Activated CD4-positive, alpha-beta memory T cell treated with anti-CD3 and anti-CD28 coated beads for 36 hours (primary cell): ENCODE measurements at regions not wholly inside any gene's neighbourhood (a gene's known extent, or its start where the extent isn't known, plus 50 kb on each side); places are given as distances from the start of the nearest gene placed in this dataset.

ENCODE experiments used
- CTCF ChIA-PET: fragments of 350-600 bp; sonication (Branson Sonifier 250); formaldehyde crosslinking; loops from one replicate; lab custom pipeline; 2021; ENCODE audit warnings: antibody characterized with exemption, inconsistent platforms; lab: Charles Lee
- POLR2A ChIA-PET: fragments of 350-600 bp; sonication (Branson Sonifier 250); formaldehyde crosslinking; loops from one replicate; lab custom pipeline; 2021; ENCODE audit warnings: antibody characterized with exemption; lab: Charles Lee
- DNase-seq: peaks from one replicate; pipeline ENCODE4 v3.0.0-alpha.2; 2020
- H3K27ac Mint-ChIP-seq: one replicate; pipeline ENCODE4 v1.8.0; 2021; ENCODE audit warnings: mixed read lengths
- H3K27me3 Mint-ChIP-seq: one replicate; pipeline ENCODE4 v1.8.0; 2021; ENCODE audit warnings: mixed read lengths
- H3K36me3 Mint-ChIP-seq: one replicate; pipeline ENCODE4 v1.8.0; 2021; ENCODE audit warnings: mixed read lengths
- H3K4me1 Mint-ChIP-seq: one replicate; pipeline ENCODE4 v1.8.0; 2021; ENCODE audit warnings: low read depth, mixed read lengths
- H3K4me3 Mint-ChIP-seq: one replicate; pipeline ENCODE4 v1.8.0; 2021; ENCODE audit warnings: mild to moderate bottlenecking, mixed read lengths
- H3K9me3 Mint-ChIP-seq: one replicate; pipeline ENCODE4 v1.8.0; 2021; ENCODE audit warnings: mixed read lengths
- intact Hi-C: fragments of 100-400 bp; cut with micrococcal nuclease; formaldehyde crosslinking; loops from one replicate; pipeline ENCODE4 v1.15.1; 2023

DNA sequence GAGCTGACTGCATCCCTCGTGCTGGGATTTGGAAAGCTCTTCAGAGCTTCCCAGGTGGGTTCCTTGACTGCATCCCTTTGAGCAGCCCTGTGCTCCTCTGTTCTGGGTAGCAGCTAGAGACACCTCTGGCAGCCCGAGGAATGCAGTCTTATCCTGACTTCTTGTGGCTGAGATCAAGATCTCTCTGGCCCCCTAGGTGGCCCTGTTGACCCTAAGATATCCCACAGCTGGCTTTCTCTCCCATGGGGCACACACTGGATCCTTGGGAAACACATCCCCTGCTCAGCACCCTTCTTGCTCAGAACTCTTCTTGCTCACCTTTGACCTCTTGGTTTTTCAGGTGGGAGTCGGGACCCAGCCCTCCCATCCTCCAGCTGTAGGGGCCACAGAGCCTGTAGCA is 237.2 kb downstream of the TSN start:
- Mint-ChIP-seq H3K27me3 (peaks cover 15% of the 10 kb centered on the region), H3K4me1 (no peaks in the 10 kb centered on the region), H3K27ac (no peak overlapping the region), H3K36me3 (no peaks in the 10 kb centered on the region), H3K9me3 (no peaks in the 10 kb centered on the region), H3K4me3 (no peak overlapping the region)
- DNase-seq, result no peak
- intact Hi-C loops, result no loop called here
- CTCF ChIA-PET, result no interaction called here
- POLR2A ChIA-PET, result no interaction called here

GRCh38 chr2:121993682-121994081 is 238.2 kb downstream of the TSN start:
- Mint-ChIP-seq H3K4me3 (no peak overlapping the region), H3K4me1 (no peaks in the 10 kb centered on the region), H3K27ac (no peak overlapping the region), H3K9me3 (no peaks in the 10 kb centered on the region), H3K27me3 (peaks cover 15% of the 10 kb centered on the region), H3K36me3 (no peaks in the 10 kb centered on the region)
- DNase-seq, result no peak
- ChIA-PET CTCF (no interaction called here), POLR2A (no interaction called here)
- intact Hi-C loops, result no loop called here

- CTCF ChIA-PET, result no interaction called here
- Mint-ChIP-seq H3K9me3 (no peaks in the 10 kb centered on the region), H3K4me3 (no peak overlapping the region), H3K36me3 (no peaks in the 10 kb centered on the region), H3K27ac (no peak overlapping the region), H3K27me3 (peaks cover 15% of the 10 kb centered on the region), H3K4me1 (no peaks in the 10 kb centered on the region)
- POLR2A ChIA-PET, result no interaction called here
- intact Hi-C loops, result no loop called here
- no peak for DNase-seq
Observed at GRCh38 chr2:121994238-121995206, 239.1 kb downstream of the TSN start.

DNA sequence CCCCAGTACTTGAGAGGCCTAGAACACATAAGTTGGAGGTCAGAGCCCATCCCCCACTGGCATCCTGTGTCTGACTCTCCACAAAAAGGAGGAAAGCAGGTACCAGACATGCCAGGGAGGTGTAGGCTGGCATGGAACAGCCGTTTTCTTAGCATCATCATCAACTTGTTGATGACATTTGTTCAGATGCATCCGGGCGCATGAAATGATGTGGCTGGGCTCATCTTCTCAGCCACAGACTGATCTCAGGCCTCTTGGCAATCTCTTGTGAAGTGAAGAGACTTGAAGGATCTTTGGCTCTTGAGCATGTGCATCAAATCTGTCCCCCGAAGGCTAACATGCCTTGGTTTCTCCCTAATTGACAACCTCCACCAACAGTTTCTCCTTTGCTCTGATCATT is 243.3 kb downstream of the TSN start:
- no peak for DNase-seq
- Mint-ChIP-seq H3K4me3 (no peak overlapping the region), H3K27me3 (peaks cover 4% of the 10 kb centered on the region), H3K4me1 (no peaks in the 10 kb centered on the region), H3K36me3 (no peaks in the 10 kb centered on the region), H3K27ac (no peak overlapping the region), H3K9me3 (no peaks in the 10 kb centered on the region)
- CTCF ChIA-PET, result no interaction called here
- POLR2A ChIA-PET, result no interaction called here
- intact Hi-C loops, result no loop called here

GRCh38 chr2:121999264-121999663 is 243.8 kb downstream of the TSN start:
- H3K9me3 Mint-ChIP-seq, result no peaks in the 10 kb centered on the region
- ChIA-PET CTCF (interaction anchor here (0.7 kb wide), 1 partner anchor 284 kb away, joined by 3 read pairs; no protein-coding TSS in a partner anchor), POLR2A (no interaction called here)
- no peaks in the 10 kb centered on the region for H3K36me3 Mint-ChIP-seq
- intact Hi-C loops, result no loop called here
- H3K27ac Mint-ChIP-seq, result no peak overlapping the region
- H3K4me3 Mint-ChIP-seq, result no peak overlapping the region
- peaks cover 4% of the 10 kb centered on the region for H3K27me3 Mint-ChIP-seq
- H3K4me1 Mint-ChIP-seq, result no peaks in the 10 kb centered on the region
- no peak for DNase-seq

GRCh38 chr2:122000556-122001340 is 245.3 kb downstream of the TSN start:
- ChIA-PET CTCF (no interaction called here), POLR2A (no interaction called here)
- Mint-ChIP-seq H3K27ac (no peak overlapping the region), H3K4me1 (no peaks in the 10 kb centered on the region), H3K9me3 (no peaks in the 10 kb centered on the region), H3K27me3 (peaks cover 2% of the 10 kb centered on the region), H3K36me3 (no peaks in the 10 kb centered on the region), H3K4me3 (no peak overlapping the region)
- intact Hi-C loops, result no loop called here
- DNase-seq, result no peak

DNA sequence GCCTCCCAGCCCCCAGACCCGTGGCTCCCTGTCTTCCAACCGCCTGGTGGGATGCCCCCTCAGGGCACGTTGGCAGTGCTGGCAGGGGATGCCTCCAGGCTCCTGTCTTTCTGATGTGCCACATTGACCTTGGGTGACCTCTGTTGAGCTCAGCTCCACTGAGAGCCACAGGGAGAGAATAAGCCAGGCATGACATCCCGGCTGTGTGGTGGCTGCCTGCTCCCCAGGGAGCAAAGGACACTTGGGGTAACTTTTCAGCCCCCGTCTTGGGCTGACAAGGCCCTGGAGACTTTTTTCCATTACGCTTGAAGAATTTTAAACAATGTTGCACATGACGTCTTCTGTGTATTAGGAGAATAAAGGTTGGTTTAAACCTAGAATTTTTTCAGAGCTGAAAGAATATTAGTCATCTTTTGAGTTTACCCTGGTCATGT is 246.0 kb downstream of the TSN start:
- intact Hi-C loops, result no loop called here
- Mint-ChIP-seq H3K4me1 (no peaks in the 10 kb centered on the region), H3K36me3 (no peaks in the 10 kb centered on the region), H3K27ac (no peak overlapping the region), H3K27me3 (peaks cover 2% of the 10 kb centered on the region), H3K9me3 (no peaks in the 10 kb centered on the region), H3K4me3 (no peak overlapping the region)
- no peak for DNase-seq
- POLR2A ChIA-PET, result no interaction called here
- CTCF ChIA-PET, result no interaction called here

DNA sequence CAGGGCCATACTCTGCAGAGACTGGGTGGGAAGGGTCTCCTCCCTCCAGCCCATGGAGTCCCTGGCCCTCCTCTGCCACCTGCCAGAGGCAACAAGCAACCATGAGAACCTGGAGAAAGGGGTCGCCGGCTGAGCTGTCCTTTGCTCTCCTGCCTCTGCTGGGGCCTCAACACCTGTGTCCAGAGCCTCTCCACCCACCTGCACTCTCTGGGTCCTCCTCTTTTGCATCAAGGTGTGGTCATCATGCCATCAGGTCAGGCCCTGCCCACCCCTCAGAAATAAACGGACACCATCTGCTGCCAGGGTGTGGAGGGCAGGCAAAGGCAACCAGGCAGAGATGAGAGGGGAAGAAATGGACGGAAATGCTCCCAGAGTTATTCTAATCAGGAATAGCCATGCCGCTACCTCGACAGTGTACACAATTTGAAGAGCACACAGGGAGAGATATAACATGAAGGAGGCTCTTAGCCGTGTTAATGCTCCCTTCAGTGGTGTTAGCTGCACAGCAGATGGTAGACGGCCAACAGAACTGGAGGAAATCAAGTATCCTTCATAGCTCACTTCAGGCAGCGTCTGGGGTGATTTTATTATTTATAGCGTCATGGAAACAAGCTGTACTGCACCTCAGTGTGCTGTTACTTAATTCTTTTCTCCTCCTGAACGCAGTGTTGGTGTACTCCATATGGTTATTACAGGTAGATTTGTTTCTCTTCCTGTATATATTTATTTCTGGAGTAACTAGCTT is 247.9 kb downstream of the TSN start:
- Mint-ChIP-seq H3K36me3 (no peaks in the 10 kb centered on the region), H3K9me3 (no peaks in the 10 kb centered on the region), H3K4me3 (no peak overlapping the region), H3K4me1 (no peaks in the 10 kb centered on the region), H3K27me3 (no peaks in the 10 kb centered on the region), H3K27ac (no peak overlapping the region)
- ChIA-PET CTCF (no interaction called here), POLR2A (no interaction called here)
- intact Hi-C loops, result no loop called here
- DNase-seq, result no peak

- Mint-ChIP-seq H3K9me3 (no peaks in the 10 kb centered on the region), H3K4me3 (no peak overlapping the region), H3K36me3 (no peaks in the 10 kb centered on the region), H3K4me1 (no peaks in the 10 kb centered on the region), H3K27me3 (peaks cover 2% of the 10 kb centered on the region), H3K27ac (no peak overlapping the region)
- intact Hi-C loops, result no loop called here
- ChIA-PET CTCF (no interaction called here), POLR2A (no interaction called here)
- DNase-seq, result no peak
Observed at GRCh38 chr2:122007126-122007525, 251.7 kb downstream of the TSN start.

DNA sequence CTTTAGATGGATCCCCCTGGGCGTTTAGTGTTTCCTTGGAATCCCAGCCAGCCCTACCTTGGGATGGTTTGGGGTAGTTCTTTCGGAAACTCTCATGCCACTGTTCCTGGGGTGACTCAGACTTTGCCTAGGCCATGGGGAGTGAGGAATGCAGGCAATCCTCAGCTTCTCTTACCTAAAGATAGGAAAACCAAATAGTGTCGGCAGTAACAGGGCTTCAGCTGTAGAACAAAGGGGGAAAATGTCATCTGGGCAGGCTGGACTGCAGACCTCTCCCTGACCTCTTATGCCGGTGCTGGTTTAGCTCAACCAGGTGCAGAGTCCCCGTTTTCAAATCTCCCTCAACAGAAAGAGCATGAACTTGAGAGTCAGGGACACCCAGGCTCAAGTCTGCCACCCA is 252.1 kb downstream of the TSN start:
- Mint-ChIP-seq H3K27ac (no peak overlapping the region), H3K36me3 (no peaks in the 10 kb centered on the region), H3K27me3 (peaks cover 2% of the 10 kb centered on the region), H3K9me3 (no peaks in the 10 kb centered on the region), H3K4me1 (no peaks in the 10 kb centered on the region), H3K4me3 (no peak overlapping the region)
- CTCF ChIA-PET, result no interaction called here
- DNase-seq, result no peak
- POLR2A ChIA-PET, result no interaction called here
- intact Hi-C loops, result no loop called here

- H3K27me3 Mint-ChIP-seq, result peaks cover 2% of the 10 kb centered on the region
- no peak overlapping the region for H3K4me3 Mint-ChIP-seq
- DNase-seq, result no peak
- H3K36me3 Mint-ChIP-seq, result no peaks in the 10 kb centered on the region
- no peak overlapping the region for H3K27ac Mint-ChIP-seq
- ChIA-PET CTCF (no interaction called here), POLR2A (no interaction called here)
- intact Hi-C loops, result no loop called here
- H3K4me1 Mint-ChIP-seq, result no peaks in the 10 kb centered on the region
- H3K9me3 Mint-ChIP-seq, result no peaks in the 10 kb centered on the region
Observed at GRCh38 chr2:122009561-122009960, 254.1 kb downstream of the TSN start.
